Lung (tissue), 11 donors: ENCODE measurements at regions not wholly inside any gene's neighbourhood (a gene's known extent, or its start where the extent isn't known, plus 50 kb on each side); places are given as distances from the start of the nearest gene placed in this dataset.

Source experiments
- ATAC-seq: fragments of 200-7000 bp; cut with Tn5 transposase; one replicate; pipeline ENCODE4 v1.9.1; 2020; ENCODE audit warnings: moderate number of reproducible peaks; ENCODE audit not compliant: insufficient read depth, low FRiP score
- DNase-seq, 3 donors: peaks; one replicate each; pipeline ENCODE4 v3.0.0-alpha.2; 2013 to 2017
- H3K27ac ChIP-seq, 2 donors: one replicate each; pipeline ENCODE4 v1.5.1; 2013; ENCODE audit warnings: mild to moderate bottlenecking in 2 of 2, moderate library complexity in 2 of 2, control low read depth in 1 of 2, inconsistent platforms in 1 of 2, low read depth in 1 of 2, low read length in 1 of 2
- H3K27me3 ChIP-seq, 3 donors: one replicate each; pipeline ENCODE4 v1.5.1; 2013; ENCODE audit warnings: low read length in 2 of 3; ENCODE audit not compliant: control insufficient read depth in 3 of 3, insufficient read depth in 3 of 3
- H3K36me3 ChIP-seq, 4 donors: one replicate each; pipeline ENCODE4 v1.5.1; 2013; ENCODE audit warnings: low read length in 4 of 4, mild to moderate bottlenecking in 1 of 4, moderate library complexity in 1 of 4; ENCODE audit not compliant: control insufficient read depth in 4 of 4, insufficient read depth in 4 of 4
- H3K4me1 ChIP-seq, 5 donors: one replicate each; pipeline ENCODE4 v1.5.1; 2013; ENCODE audit warnings: low read length in 5 of 5, mild to moderate bottlenecking in 2 of 5, moderate library complexity in 1 of 5; ENCODE audit not compliant: control insufficient read depth in 5 of 5, insufficient read depth in 5 of 5
- H3K4me3 ChIP-seq: one replicate; pipeline ENCODE4 v1.5.1; 2013; ENCODE audit warnings: mild to moderate bottlenecking, control low read depth, moderate library complexity
- H3K9ac ChIP-seq, 2 donors: one replicate each; pipeline ENCODE4 v1.5.1; 2013; ENCODE audit warnings: low read length in 2 of 2, control low read depth in 1 of 2; ENCODE audit not compliant: insufficient read depth in 1 of 2
- H3K9me3 ChIP-seq, 4 donors: one replicate each; pipeline ENCODE4 v1.5.1; 2013; ENCODE audit warnings: low read length in 3 of 4, mild to moderate bottlenecking in 1 of 4, moderate library complexity in 1 of 4; ENCODE audit not compliant: control insufficient read depth in 4 of 4, insufficient read depth in 3 of 4
- CTCF ChIP-seq: IDR thresholded peaks from 2 replicates; pipeline ENCODE4 v1.5.1; 2012; ENCODE audit warnings: mild to moderate bottlenecking; ENCODE audit errors: control extremely low read depth, extremely low read depth
- WGBS, 2 donors: extraction: QIAGEN DNeasy Blood & Tissue Kit; methylation state at CpG; one replicate each; pipeline ENCODE4 v1.1.7; 2013; 5-methylcytosine and 5-hydroxymethylcytosine counted together
- donor health status: control.
- donor health status: control.
- donor health status: Bipolar disorder and iron deficiency.
- donor health status: healthy.
- donor health status: DM: yes; HTN: yes; CAD: no.

- H3K27me3 ChIP-seq = no peaks in the 10 kb centered on the region
- H3K9me3 ChIP-seq = no peaks in the 10 kb centered on the region
- H3K27ac ChIP-seq = no peak overlapping the region
- peaks cover 0 to 2% (median 0%) of the 10 kb centered on the region in 5 donors for H3K4me1 ChIP-seq
- H3K9ac ChIP-seq = no peak overlapping the region
- ATAC-seq (no peak), DNase-seq (peak in 2 of 3 donors; percentile 13 to 18)
- H3K36me3 ChIP-seq = no peaks in the 10 kb centered on the region
- 71 to 81% methylated on average over 5 of the region's 5 CpGs for WGBS, 2 donors
- TF ChIP-seq CTCF = no peak
- no peak overlapping the region for H3K4me3 ChIP-seq
These were observed 736.8 kb downstream of the MCTP2 start for GRCh38 chr15:94968133-94968532.

DNA sequence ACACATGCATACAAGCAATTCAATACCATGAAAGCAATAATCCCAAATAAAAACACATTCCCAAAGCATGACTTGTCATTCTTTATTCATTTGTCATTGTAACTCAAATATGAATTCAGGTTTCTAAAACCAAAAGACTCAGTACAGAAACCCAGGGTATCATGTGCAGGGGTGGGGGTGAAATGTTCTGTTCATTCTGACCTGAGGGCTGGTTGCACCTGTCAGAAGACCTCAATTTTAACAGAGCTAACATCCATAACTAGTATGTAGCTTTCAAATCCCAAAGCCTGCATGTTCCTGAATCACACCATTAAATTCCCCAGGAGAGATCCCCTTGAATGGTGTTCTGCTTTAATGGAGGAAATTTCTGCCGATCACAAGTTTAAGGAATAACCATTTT is 738.7 kb downstream of the MCTP2 start:
- DNase-seq (no peak), ATAC-seq (no peak)
- 94 to 97% methylated on average over 1 of the region's 1 CpG for WGBS, 2 donors
- Histone ChIP-seq H3K4me1 (peaks cover 0 to 2% (median 0%) of the 10 kb centered on the region in 5 donors), H3K4me3 (no peak overlapping the region), H3K36me3 (no peaks in the 10 kb centered on the region), H3K27ac (no peak overlapping the region), H3K9me3 (no peaks in the 10 kb centered on the region), H3K9ac (no peak overlapping the region), H3K27me3 (no peaks in the 10 kb centered on the region)
- TF ChIP-seq CTCF = no peak

DNA sequence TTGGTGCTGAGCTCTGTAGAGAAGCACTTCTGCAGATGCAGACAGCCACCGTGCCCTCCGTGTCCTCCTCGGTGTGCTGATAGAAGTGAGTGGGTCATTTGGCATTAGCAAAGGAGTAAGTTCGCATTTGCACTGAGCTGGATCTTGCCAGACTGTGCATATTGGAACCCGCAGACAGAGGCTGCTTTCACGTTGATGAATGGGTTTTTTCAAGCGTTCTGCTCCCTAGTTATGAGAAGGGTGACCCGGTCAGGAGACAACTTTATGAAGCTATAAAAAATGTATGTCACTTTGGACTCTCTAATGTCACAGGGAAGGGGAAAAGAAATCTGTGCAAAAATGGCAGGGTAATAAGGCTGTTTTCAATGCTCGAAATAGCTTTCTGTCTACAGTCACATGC is 739.4 kb downstream of the MCTP2 start:
- no peak overlapping the region for H3K9ac ChIP-seq
- no peak overlapping the region for H3K27ac ChIP-seq
- H3K36me3 ChIP-seq = no peaks in the 10 kb centered on the region
- DNase-seq (no peak), ATAC-seq (no peak)
- H3K4me1 ChIP-seq = peaks cover 0 to 2% (median 0%) of the 10 kb centered on the region in 5 donors
- no peak overlapping the region for H3K4me3 ChIP-seq
- WGBS, 2 donors = 92 to 95% methylated on average over 9 of the region's 9 CpGs
- no peaks in the 10 kb centered on the region for H3K9me3 ChIP-seq
- no peak for TF ChIP-seq CTCF
- no peaks in the 10 kb centered on the region for H3K27me3 ChIP-seq

GRCh38 chr15:94972314-94972713 is 741.0 kb downstream of the MCTP2 start:
- peaks cover 0 to 2% (median 0%) of the 10 kb centered on the region in 5 donors for H3K4me1 ChIP-seq
- no peaks in the 10 kb centered on the region for H3K9me3 ChIP-seq
- ATAC-seq (no peak), DNase-seq (no peak)
- no peak overlapping the region for H3K4me3 ChIP-seq
- H3K36me3 ChIP-seq = no peaks in the 10 kb centered on the region
- TF ChIP-seq CTCF = no peak
- 82 to 91% methylated on average over 2 of the region's 2 CpGs for WGBS, 2 donors
- H3K27ac ChIP-seq = no peak overlapping the region
- no peak overlapping the region for H3K9ac ChIP-seq
- no peaks in the 10 kb centered on the region for H3K27me3 ChIP-seq
